ENCODE measurements at regions not wholly inside any gene's neighbourhood (a gene's known extent, or its start where the extent isn't known, plus 50 kb on each side); places are given as distances from the start of the nearest gene placed in this dataset.
"Not testable (repeated sequence)": the region's sequence is repeated elsewhere in the genome, so short reads cannot be mapped to it uniquely, and the experiment has no call there.

GRCh38 chr13:23119131-23119530 lies 61.6 kb upstream of the SGCG start:
- Histone ChIP-seq H4K20me1 (ENCODE audit: insufficient read depth, low read length) (no peaks in the 10 kb centered on the region), H3K36me3 (ENCODE audit: insufficient read depth, low read length) (no peaks in the 10 kb centered on the region), H3K79me2 (ENCODE audit: insufficient read depth, low read length) (no peaks in the 10 kb centered on the region), H3K9ac (ENCODE audit: low read length) (no peak overlapping the region), H2AFZ (ENCODE audit: low read depth, low read length) (no peak overlapping the region), H3K27ac (ENCODE audit: low read depth, low read length) (no peak overlapping the region), H3K4me1 (ENCODE audit: insufficient read depth, low read length) (no peaks in the 10 kb centered on the region), H3K4me2 (ENCODE audit: low read length) (no peak overlapping the region), H3K27me3 (ENCODE audit: insufficient read depth, low read length) (no peaks in the 10 kb centered on the region), H3K9me3 (ENCODE audit: insufficient read depth, low read depth, low read length) (no peaks in the 10 kb centered on the region), H3K4me3 (ENCODE audit: insufficient read depth, low read depth, low read length) (no peak overlapping the region)
- Mint-ChIP-seq H3K27me3 (ENCODE audit: low read depth, unreplicated experiment) (peaks cover 2% of the 10 kb centered on the region), H3K36me3 (ENCODE audit: low read depth, unreplicated experiment) (no peaks in the 10 kb centered on the region), H3K4me1 (ENCODE audit: low read depth, unreplicated experiment) (no peaks in the 10 kb centered on the region), H3K9me3 (ENCODE audit: unreplicated experiment) (no peaks in the 10 kb centered on the region), H3K4me3 (ENCODE audit: unreplicated experiment) (no peak overlapping the region), H3K27ac (ENCODE audit: unreplicated experiment) (no peak overlapping the region)
- no peak for TF ChIP-seq EZH2 (IDR thresholded peaks at IDR 0.05; ENCODE audit: insufficient read depth, low read length)
- TF ChIP-seq CTCF (IDR thresholded peaks at IDR 0.05; ENCODE audit: insufficient read depth, low read depth, low read length): no peak
- FAIRE-seq: no peak
- DNase-seq (ENCODE audit: low read depth): no peak

- H3K4me2 ChIP-seq (ENCODE audit: low read length); H3K27ac Mint-ChIP-seq (ENCODE audit: unreplicated experiment); DNase-seq (ENCODE audit: low read depth); H3K4me1 Mint-ChIP-seq (ENCODE audit: low read depth, unreplicated experiment); H3K4me3 ChIP-seq (ENCODE audit: insufficient read depth, low read depth, low read length); H3K9ac ChIP-seq (ENCODE audit: low read length); H3K36me3 ChIP-seq (ENCODE audit: insufficient read depth, low read length); H3K36me3 Mint-ChIP-seq (ENCODE audit: low read depth, unreplicated experiment); H2AFZ ChIP-seq (ENCODE audit: low read depth, low read length); H3K27me3 ChIP-seq (ENCODE audit: insufficient read depth, low read length); H3K4me3 Mint-ChIP-seq (ENCODE audit: unreplicated experiment); H3K4me1 ChIP-seq (ENCODE audit: insufficient read depth, low read length); H3K9me3 Mint-ChIP-seq (ENCODE audit: unreplicated experiment); H3K79me2 ChIP-seq (ENCODE audit: insufficient read depth, low read length); H3K9me3 ChIP-seq (ENCODE audit: insufficient read depth, low read depth, low read length); H3K27me3 Mint-ChIP-seq (ENCODE audit: low read depth, unreplicated experiment); FAIRE-seq; H4K20me1 ChIP-seq (ENCODE audit: insufficient read depth, low read length); H3K27ac ChIP-seq (ENCODE audit: low read depth, low read length): not testable (repeated sequence)
These were observed 53.2 kb upstream of the SGCG start for GRCh38 chr13:23127540-23127939.

- no peak overlapping the region for H2AFZ ChIP-seq (ENCODE audit: low read depth, low read length)
- no peaks in the 10 kb centered on the region for H4K20me1 ChIP-seq (ENCODE audit: insufficient read depth, low read length)
- Mint-ChIP-seq H3K36me3 (ENCODE audit: low read depth, unreplicated experiment) (no peaks in the 10 kb centered on the region), H3K9me3 (ENCODE audit: unreplicated experiment) (no peaks in the 10 kb centered on the region), H3K27ac (ENCODE audit: unreplicated experiment) (no peak overlapping the region), H3K4me3 (ENCODE audit: unreplicated experiment) (no peak overlapping the region), H3K4me1 (ENCODE audit: low read depth, unreplicated experiment) (no peaks in the 10 kb centered on the region), H3K27me3 (ENCODE audit: low read depth, unreplicated experiment) (no peaks in the 10 kb centered on the region)
- H3K4me3 ChIP-seq (ENCODE audit: insufficient read depth, low read depth, low read length): no peak overlapping the region
- H3K4me2 ChIP-seq (ENCODE audit: low read length): no peak overlapping the region
- H3K9ac ChIP-seq (ENCODE audit: low read length): no peak overlapping the region
- TF ChIP-seq EZH2 (IDR thresholded peaks at IDR 0.05; ENCODE audit: insufficient read depth, low read length): no peak
- no peak for TF ChIP-seq CTCF (IDR thresholded peaks at IDR 0.05; ENCODE audit: insufficient read depth, low read depth, low read length)
- no peaks in the 10 kb centered on the region for H3K27me3 ChIP-seq (ENCODE audit: insufficient read depth, low read length)
- H3K4me1 ChIP-seq (ENCODE audit: insufficient read depth, low read length): no peaks in the 10 kb centered on the region
- FAIRE-seq (no peak), DNase-seq (ENCODE audit: low read depth) (no peak)
- no peaks in the 10 kb centered on the region for H3K9me3 ChIP-seq (ENCODE audit: insufficient read depth, low read depth, low read length)
- no peak overlapping the region for H3K27ac ChIP-seq (ENCODE audit: low read depth, low read length)
- H3K36me3 ChIP-seq (ENCODE audit: insufficient read depth, low read length): no peaks in the 10 kb centered on the region
- no peaks in the 10 kb centered on the region for H3K79me2 ChIP-seq (ENCODE audit: insufficient read depth, low read length)
These were observed 51.4 kb upstream of the SGCG start for GRCh38 chr13:23129331-23129730.
